ENCODE measurements at regions not wholly inside any gene's neighbourhood (a gene's known extent, or its start where the extent isn't known, plus 50 kb on each side); places are given as distances from the start of the nearest gene placed in this dataset.

GRCh38 chr5:173740400-173740799 is 124.0 kb upstream of the BOD1 start:
- no peak for DNase-seq (ENCODE audit: extremely low read depth in 1 of 2, low read depth in 1 of 2)

DNA sequence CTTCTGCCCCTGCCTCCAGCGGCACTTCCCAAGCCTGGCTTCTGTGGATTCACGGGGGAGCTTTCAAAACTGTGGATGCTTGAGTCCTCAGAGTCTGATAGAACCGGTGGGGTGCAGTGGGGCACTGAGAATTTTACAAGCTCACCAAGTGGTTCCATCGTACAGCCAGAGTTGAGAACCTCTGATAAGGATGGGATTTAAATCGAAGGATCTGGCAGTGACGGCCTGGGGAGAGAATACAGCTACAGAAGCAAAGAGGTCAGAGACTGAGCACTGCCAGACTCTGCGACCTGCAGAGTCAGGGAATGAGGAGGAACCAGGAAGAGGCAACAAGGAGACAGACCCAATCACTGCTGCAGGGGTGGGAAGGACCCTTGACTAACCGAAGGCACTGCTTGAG is 124.6 kb upstream of the BOD1 start:
- DNase-seq (ENCODE audit: extremely low read depth in 1 of 2, low read depth in 1 of 2), result no peak

- DNase-seq (ENCODE audit: extremely low read depth in 1 of 2, low read depth in 1 of 2), result no peak
These were observed 125.4 kb upstream of the BOD1 start for GRCh38 chr5:173741729-173742431.

DNA sequence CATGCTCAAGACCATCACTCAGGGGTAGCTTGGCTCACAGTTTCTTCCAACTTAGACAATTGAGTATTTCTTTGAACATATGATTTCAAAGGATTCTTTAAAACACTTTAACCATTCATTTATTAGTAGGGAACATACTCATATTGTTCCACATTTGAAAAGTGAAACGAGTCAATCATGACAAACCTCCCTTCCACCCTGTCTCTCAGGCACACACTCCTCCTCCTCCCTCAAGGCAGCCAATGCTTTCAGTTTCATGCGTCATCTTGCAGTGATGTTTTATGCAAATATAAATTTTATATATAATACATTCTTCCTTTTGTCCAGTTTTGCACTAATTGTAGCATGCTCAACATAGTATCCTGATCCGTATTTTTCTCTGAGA is 126.0 kb upstream of the BOD1 start:
- no peak for DNase-seq (ENCODE audit: extremely low read depth in 1 of 2, low read depth in 1 of 2)

- no peak for DNase-seq (ENCODE audit: extremely low read depth in 1 of 2, low read depth in 1 of 2)
These were observed 127.3 kb upstream of the BOD1 start for GRCh38 chr5:173743641-173744343.

GRCh38 chr5:173744551-173744950 is 128.1 kb upstream of the BOD1 start:
- DNase-seq (ENCODE audit: extremely low read depth in 1 of 2, low read depth in 1 of 2), result no peak

DNA sequence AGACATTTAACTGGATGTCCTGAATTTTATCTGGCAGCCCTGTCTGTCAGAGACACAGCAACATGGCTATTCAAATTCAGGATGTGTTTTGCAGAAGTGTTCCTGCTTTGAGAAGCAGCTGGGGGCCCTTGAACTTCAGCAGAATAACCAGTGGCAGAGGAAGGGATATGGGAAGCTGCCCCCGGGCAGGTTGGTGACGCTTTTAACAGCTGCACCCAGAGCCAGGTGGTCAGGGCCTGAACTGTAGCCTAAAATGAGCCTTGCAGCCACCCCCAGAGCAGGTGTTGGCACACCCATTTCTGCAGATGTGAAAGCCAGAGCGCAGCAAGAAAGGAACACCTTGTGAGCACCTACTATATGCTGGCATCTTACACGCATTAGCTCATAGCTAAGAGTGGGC is 128.7 kb upstream of the BOD1 start:
- no peak for DNase-seq (ENCODE audit: extremely low read depth in 1 of 2, low read depth in 1 of 2)

GRCh38 chr5:173745557-173745956 is 129.1 kb upstream of the BOD1 start:
- no peak for DNase-seq (ENCODE audit: extremely low read depth in 1 of 2, low read depth in 1 of 2)

DNA sequence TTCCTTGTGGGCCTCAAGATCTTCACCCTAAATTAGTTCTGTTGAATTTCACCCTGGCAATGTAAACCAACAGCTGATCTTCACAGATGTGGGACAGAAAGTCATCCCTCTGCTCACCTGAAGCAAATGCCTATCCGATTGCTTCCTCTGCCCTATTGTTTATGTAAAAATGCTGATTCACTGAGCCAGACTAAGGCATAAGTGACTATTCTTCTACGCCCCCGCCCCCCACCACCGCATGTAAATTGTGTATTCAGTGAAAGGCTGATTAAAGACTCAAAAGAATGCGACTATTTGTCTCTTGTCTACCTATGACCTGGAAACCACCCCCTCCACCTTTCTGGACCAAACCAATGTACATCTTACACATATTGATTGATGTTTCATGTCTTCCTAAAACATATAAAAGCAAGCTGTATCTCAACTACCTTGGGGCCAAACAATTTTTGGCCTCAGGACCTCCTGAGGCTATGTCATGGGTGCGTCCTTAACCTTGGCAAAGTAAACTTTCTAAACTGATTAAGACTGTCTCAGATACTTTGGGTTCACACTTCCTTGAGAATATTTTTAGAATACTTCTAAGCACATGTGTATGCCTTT is 129.7 kb upstream of the BOD1 start:
- DNase-seq (ENCODE audit: extremely low read depth in 1 of 2, low read depth in 1 of 2), result no peak

GRCh38 chr5:173747876-173748275 is 131.4 kb upstream of the BOD1 start:
- no peak for DNase-seq (ENCODE audit: extremely low read depth in 1 of 2, low read depth in 1 of 2)

DNA sequence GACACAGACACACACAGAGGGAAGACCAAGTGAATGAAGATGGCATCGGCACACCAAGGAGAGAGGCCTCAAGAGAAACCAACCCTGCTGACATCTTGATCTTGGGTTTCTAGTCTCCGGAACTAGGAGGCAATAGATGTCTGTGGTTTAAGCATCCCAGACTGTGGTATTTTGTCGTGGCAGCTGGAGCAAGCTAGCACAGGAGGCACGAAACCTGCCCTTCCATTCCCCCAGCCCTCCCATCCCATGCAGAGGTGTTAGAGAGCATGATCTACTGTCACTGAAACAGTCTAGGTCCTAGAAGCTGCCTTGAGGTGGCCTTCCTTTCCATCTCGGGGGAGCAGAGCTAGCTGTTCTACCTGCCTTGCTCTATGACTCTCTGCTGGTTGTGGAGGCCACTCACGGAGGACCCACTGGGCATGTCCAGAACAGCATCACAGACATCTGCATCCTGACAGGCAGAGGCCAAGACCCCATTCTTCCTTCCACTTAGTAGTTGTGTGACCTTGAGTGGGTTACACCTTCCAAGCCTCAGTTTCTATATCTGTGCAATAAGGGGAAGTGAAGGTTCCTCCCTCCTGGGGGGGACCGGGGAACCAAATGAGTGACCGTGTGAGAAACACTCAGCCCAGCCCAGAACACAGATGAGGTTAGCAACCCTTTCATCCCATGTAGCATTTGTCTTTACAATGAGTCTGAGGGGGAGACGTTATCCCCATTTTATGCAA is 134.3 kb upstream of the BOD1 start:
- no peak for DNase-seq (ENCODE audit: extremely low read depth in 1 of 2, low read depth in 1 of 2)

GRCh38 chr5:173751266-173751600 is 134.8 kb upstream of the BOD1 start:
- no peak for DNase-seq (ENCODE audit: extremely low read depth in 1 of 2, low read depth in 1 of 2)

DNA sequence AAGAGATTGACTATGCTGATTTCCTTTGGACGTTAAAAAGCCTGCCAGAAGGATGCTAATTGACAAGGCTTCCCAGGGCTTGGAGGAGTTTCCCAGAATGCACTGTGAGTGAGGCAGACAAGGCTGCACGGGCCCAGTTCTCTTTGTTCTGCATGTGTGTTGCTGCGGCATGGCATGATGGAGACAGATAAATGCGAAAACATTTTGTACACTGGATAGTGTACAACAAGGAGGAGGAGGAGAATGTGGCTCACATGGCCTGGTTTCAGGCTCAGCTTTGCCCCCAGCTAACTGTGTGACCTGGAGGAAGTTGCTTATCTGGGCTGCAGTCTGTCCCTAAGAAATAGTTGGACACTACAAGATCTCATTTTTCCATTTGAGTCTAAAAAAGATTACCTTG is 135.5 kb upstream of the CPEB4 start:
- DNase-seq (ENCODE audit: extremely low read depth in 1 of 2, low read depth in 1 of 2), result no peak

DNA sequence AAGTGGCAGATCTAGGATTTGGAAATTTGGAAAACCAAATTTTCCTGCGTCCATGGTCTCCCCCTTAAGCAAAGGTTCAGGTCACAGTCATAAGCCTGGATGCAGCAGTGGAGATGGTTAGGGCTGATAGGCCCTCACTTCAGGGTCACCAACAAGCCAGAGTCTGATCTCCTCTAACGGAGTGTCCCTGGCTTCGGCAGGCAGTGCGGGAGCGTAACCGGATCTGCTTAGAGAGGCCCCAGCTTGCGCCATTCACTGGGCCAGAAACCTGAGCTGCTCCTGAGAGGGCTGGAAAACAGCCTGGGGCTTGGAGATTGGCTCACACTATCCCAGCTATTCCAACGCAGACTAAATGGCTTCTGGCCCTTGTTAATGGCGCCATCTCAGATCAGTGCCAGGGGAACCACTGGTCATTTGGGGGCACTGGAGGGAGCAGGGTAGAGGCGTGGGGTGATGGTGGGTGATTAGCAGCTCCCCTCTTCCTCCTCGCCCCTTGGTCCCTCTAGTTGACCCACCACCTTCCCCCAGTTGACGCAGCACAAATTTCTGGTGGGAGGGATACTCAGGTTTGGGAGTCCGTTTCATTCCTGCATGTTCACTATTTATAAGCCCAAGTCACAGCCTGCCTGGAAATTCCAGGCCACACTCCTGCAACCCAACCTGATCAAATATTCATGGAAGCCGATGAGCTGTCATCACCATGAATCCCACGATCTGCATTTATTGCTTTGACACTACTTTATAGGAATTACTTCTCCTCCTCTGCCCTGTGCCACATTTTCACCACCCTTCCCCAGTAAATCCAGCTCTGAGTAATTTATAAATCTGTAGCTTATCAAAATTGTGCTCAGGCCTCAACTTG is 134.6 kb upstream of the CPEB4 start:
- no peak for DNase-seq (ENCODE audit: extremely low read depth in 1 of 2, low read depth in 1 of 2)

DNA sequence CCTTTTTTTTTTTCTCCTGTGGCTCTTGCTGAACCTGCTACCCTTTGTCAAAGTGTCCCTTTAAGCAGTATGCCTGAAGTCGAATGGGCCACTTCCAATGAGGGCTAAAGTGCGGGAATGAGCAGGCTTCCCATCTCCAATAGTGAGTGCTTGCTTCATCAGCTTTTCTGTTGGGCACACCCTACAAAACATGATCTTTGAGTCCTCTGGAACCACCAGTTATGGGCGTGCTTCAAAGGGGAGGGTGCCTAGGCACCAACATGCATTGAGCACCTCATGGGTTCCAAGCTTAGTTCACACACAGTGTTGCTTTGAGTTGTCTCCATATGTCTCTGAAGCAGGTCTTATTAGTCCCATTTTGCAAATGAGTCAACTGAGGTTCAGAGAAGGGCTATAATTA is 132.8 kb upstream of the CPEB4 start:
- DNase-seq (ENCODE audit: extremely low read depth in 1 of 2, low read depth in 1 of 2), result no peak

DNA sequence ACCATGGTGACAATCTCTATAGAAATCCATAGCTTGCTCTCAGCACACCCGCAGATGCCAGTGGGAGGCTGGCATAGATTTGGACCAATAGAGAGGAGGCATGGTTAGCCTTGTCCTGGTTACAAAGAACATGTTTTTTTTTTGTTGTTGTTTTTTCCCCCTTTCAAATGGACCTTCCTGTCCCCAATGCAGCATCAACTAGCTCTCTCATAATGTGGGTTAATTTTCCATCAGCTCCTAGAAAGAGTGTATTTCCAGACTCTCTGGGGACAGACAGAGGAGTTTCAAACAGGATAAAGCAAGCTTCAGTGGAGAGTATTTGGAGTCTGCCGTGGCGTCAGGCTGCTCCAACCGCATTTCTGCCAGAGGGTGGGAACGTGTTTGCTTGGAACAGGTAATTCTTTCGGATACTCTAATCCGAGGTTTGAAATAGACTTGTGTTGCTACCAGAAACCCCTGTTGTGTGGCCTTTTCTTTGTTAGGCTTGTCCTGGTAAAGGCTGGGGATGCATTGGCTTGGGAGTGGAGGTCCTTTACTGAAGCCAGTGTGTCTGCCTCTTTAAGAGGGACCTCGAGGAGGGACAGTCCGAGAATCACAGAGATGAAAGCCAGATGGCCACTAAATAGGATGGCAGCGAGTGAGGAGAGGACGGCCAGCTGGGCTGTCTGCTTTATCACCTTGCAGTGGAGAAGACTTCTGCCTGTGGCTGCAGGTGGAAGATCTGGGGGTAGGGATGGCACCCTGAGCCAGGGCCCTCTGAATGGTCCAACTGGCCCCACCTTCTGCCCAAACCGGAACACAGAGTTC is 130.5 kb upstream of the CPEB4 start:
- no peak for DNase-seq (ENCODE audit: extremely low read depth in 1 of 2, low read depth in 1 of 2)

DNA sequence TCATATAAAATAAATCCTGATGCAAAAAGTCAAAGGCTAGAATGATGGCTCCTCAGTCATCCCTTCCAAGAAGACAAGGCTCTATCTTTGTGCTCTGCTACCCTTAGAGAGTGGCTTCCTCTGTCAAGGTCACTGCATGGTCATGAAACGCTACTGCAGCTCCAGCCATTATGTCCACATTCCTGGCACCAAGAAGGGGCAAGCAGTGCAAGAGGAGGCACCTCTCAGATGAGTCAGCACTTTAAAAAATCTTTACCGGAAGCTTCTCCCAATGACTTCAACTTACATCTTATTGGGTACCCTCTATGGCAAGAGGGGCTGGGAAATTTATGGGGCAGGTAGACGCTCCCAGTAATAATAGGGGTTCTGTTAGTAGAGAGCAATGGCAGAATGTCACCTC is 129.5 kb upstream of the CPEB4 start:
- DNase-seq (ENCODE audit: extremely low read depth in 1 of 2, low read depth in 1 of 2), result no peak

DNA sequence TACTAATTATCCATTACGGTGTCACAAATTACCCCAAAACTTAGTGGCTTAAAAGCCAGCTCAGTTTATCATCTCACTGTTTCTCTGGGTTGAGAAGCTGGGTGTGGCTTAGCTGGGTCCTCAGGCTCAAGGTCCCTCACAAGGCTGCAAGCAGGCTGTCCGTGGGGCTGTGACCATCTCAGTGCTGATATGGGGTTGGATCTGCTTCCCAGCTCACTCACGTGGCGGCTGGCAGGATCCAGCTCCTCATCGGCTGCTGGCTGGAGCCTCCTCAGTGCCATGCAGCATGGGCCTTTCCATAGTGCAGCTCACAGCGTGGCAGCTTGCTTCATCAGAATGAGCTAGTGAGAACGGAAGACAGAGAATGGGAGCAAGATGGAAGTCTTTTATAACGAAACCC is 128.5 kb upstream of the CPEB4 start:
- no peak for DNase-seq (ENCODE audit: extremely low read depth in 1 of 2, low read depth in 1 of 2)

- no peak for DNase-seq (ENCODE audit: extremely low read depth in 1 of 2, low read depth in 1 of 2)
These were observed 127.5 kb upstream of the CPEB4 start for GRCh38 chr5:173760461-173761177.

DNA sequence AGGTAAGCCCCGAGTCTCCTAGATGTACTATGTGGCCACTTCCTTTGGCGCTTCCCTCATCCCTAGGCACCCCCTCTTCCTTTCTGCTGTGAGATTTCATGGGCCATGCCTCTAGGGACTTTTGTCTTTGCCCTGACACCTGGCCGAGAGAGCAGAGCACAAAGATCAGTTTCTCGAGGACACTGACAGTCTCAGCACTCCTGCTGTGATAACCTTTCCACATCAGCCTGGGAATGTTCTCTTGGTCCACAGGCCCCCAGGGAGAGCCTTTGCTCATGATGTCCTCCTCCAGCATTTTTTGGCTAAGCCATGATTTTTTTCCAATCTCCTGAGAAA is 127.0 kb upstream of the CPEB4 start:
- DNase-seq (ENCODE audit: extremely low read depth in 1 of 2, low read depth in 1 of 2), result no peak
